ENCODE measurements at regions not wholly inside any gene's neighbourhood (a gene's known extent, or its start where the extent isn't known, plus 50 kb on each side); places are given as distances from the start of the nearest gene placed in this dataset.

DNA sequence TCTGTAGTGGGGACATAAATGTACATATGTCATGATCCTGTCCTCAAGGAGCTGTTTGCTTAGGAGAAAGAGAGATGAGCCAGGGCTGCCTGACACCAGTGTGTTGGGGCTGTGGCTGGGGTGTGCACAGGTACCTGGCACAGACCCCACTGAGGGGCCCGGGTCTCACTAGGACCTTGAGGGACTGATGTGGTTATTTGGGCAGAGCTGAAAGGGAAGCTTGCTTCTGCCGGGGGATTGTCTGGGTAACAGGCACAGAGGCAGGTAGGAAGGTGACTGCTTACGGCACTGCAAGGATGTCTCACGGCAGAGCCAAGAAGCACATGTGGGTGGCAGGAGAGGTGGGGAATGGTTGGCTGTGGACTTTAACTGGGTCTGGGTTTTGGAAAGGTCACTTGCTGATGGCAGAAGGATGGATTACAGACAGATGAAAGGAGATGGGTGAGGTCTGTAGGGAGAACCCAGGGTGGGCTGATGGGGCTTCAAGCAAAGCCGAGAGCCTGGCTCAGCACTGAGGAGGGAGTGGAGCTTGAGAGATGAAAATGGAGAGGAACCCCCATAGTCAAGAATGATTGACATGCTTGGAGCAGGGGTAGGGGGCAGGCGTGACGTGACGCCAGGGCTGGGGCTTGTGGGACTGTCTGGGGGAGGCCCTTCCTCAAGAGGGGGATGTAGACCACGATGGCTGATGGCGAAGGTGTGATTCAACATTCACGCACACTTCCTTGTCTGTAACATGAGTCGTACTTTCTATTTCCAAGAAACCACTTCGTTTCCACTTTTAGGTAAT lies 207.7 kb upstream of the SHH start:
- Histone ChIP-seq H3K4me1 (ENCODE audit: insufficient read depth, low read length) (no peaks in the 10 kb centered on the region), H3K27me3 (ENCODE audit: insufficient read depth, low read length) (no peaks in the 10 kb centered on the region), H3K27ac (ENCODE audit: low read depth, low read length) (no peak overlapping the region), H3K9me3 (ENCODE audit: control insufficient read depth in 1 of 2, low read length in 2 of 2) (no peaks in the 10 kb centered on the region), H3K36me3 (ENCODE audit: insufficient read depth, low read length) (no peaks in the 10 kb centered on the region), H3K4me3 (ENCODE audit: low read length in 2 of 2) (no peak overlapping the region)
- Mint-ChIP-seq H3K27me3 (peaks cover 2 to 3% of the 10 kb centered on the region in 2 donors), H3K4me3 (no peak overlapping the region), H3K36me3 (no peaks in the 10 kb centered on the region), H3K4me1 (no peaks in the 10 kb centered on the region), H3K9me3 (peaks cover 0 to 9% (median 0%) of the 10 kb centered on the region in 8 donors), H3K27ac (no peak overlapping the region)
- intact Hi-C loops (cut with micrococcal nuclease) = no loop called here
- ChIA-PET CTCF (ENCODE audit: partially characterized antibody) (no interaction called here), POLR2A (ENCODE audit: partially characterized antibody) (no interaction called here)
- DNase-seq = no peak

DNA sequence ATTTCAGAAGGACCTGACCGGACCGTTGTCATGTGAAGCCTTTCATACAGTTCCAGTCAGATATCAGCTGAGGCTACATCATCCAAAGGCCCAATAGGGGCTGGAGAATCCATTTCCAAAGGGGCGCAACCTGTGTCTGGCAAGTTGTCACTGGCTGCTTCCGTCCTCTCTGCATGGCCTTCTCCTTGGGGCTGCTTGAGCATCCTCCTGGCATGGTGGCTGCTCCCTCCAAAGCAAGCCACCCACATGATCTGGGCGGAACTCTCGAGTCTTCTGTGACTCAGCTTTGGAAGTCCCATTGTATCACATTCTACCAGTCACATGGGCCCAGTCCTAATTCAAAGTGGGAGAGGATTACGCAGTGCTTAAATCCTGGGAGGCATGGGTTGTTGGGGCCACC lies 207.0 kb upstream of the SHH start:
- H3K4me3 Mint-ChIP-seq = no peak overlapping the region
- peaks cover 2 to 3% of the 10 kb centered on the region in 2 donors for H3K27me3 Mint-ChIP-seq
- intact Hi-C loops (cut with micrococcal nuclease) = no loop called here
- no peaks in the 10 kb centered on the region for H3K36me3 Mint-ChIP-seq
- CTCF ChIA-PET (ENCODE audit: partially characterized antibody) = no interaction called here
- peaks cover 0 to 10% (median 0%) of the 10 kb centered on the region in 8 donors for H3K9me3 Mint-ChIP-seq
- H3K36me3 ChIP-seq (ENCODE audit: insufficient read depth, low read length) = no peaks in the 10 kb centered on the region
- no peaks in the 10 kb centered on the region for H3K9me3 ChIP-seq (ENCODE audit: control insufficient read depth in 1 of 2, low read length in 2 of 2)
- H3K27ac ChIP-seq (ENCODE audit: low read depth, low read length) = no peak overlapping the region
- POLR2A ChIA-PET (ENCODE audit: partially characterized antibody) = no interaction called here
- H3K27ac Mint-ChIP-seq = no peak overlapping the region
- no peaks in the 10 kb centered on the region for H3K27me3 ChIP-seq (ENCODE audit: insufficient read depth, low read length)
- no peak overlapping the region for H3K4me3 ChIP-seq (ENCODE audit: low read length in 2 of 2)
- no peak for DNase-seq
- no peaks in the 10 kb centered on the region for H3K4me1 ChIP-seq (ENCODE audit: insufficient read depth, low read length)
- H3K4me1 Mint-ChIP-seq = no peaks in the 10 kb centered on the region

DNA sequence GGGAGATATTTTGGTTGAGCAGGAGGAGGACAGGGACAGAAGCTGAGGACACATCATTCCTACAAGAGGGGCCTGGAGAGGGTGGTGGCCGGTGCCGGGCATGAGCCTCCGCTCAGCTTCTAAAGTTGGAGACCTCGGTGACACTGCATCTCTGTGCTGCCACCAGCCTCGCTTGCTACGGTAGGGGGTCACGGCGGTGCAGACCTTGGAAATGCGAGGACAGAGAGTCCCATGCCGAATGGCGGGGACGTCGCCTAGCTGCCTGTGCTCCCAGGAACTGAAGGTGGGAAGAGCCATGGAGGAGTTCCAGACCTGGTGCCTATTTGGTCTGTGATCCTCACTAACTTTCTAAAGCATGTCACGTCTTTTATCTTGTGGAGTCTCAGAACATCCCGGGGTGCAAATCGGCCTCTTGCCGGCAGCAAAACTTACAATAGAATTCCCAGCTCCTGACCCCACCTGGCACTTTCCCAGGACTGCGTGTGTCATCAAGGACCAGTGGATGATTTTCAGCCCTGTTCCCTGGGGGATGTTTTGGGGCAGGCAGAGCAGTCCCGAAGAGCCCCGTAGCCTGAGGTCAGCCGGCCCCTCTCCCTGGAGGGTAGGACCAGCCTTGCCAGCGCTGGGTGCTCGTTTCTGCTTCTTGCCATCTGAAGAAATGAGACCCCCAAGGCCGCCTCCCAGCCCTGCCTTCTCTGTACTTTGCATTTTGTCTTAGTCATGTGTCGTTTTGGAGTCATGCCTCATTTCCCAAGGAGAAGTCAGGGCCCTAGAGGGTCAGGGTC lies 205.8 kb upstream of the SHH start:
- intact Hi-C loops (cut with micrococcal nuclease) = no loop called here
- no peak overlapping the region for H3K27ac ChIP-seq (ENCODE audit: low read depth, low read length)
- H3K36me3 ChIP-seq (ENCODE audit: insufficient read depth, low read length) = no peaks in the 10 kb centered on the region
- DNase-seq = no peak
- Mint-ChIP-seq H3K9me3 (peaks cover 0 to 15% (median 5%) of the 10 kb centered on the region in 8 donors), H3K27me3 (peaks cover 3% of the 10 kb centered on the region in 2 donors), H3K4me3 (no peak overlapping the region), H3K27ac (no peak overlapping the region), H3K36me3 (no peaks in the 10 kb centered on the region), H3K4me1 (no peaks in the 10 kb centered on the region)
- H3K27me3 ChIP-seq (ENCODE audit: insufficient read depth, low read length) = no peaks in the 10 kb centered on the region
- ChIA-PET POLR2A (ENCODE audit: partially characterized antibody) (no interaction called here), CTCF (ENCODE audit: partially characterized antibody) (no interaction called here)
- H3K4me1 ChIP-seq (ENCODE audit: insufficient read depth, low read length) = no peaks in the 10 kb centered on the region
- H3K4me3 ChIP-seq (ENCODE audit: low read length in 2 of 2) = no peak overlapping the region
- no peaks in the 10 kb centered on the region for H3K9me3 ChIP-seq (ENCODE audit: control insufficient read depth in 1 of 2, low read length in 2 of 2)

DNA sequence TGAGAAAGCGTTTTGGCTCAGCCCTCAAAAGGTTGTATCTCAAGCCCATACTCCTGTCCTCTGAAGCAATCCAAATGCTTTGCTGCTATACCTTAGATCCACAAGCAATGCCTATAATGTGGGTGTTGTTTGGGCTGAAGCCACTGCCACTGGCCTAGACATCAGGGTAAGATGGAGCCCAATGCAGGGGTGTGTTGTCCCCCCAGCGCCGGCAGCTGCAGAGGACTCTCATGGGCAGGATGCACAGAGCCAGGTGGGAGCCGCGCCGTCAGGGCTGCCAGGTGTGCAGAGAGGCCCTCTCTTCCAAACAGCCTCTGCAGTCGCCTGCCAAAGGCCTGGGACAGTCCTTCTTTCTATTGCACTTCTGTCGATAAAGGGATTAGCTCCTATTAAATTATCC lies 205.2 kb upstream of the SHH start:
- Mint-ChIP-seq H3K4me3 (no peak overlapping the region), H3K36me3 (no peaks in the 10 kb centered on the region), H3K27me3 (peaks cover 3% of the 10 kb centered on the region in 2 donors), H3K27ac (no peak overlapping the region), H3K4me1 (no peaks in the 10 kb centered on the region), H3K9me3 (peaks cover 0 to 15% (median 5%) of the 10 kb centered on the region in 8 donors)
- ChIA-PET CTCF (ENCODE audit: partially characterized antibody) (no interaction called here), POLR2A (ENCODE audit: partially characterized antibody) (no interaction called here)
- no peak overlapping the region for H3K4me3 ChIP-seq (ENCODE audit: low read length in 2 of 2)
- no peaks in the 10 kb centered on the region for H3K27me3 ChIP-seq (ENCODE audit: insufficient read depth, low read length)
- intact Hi-C loops (cut with micrococcal nuclease) = no loop called here
- no peaks in the 10 kb centered on the region for H3K9me3 ChIP-seq (ENCODE audit: control insufficient read depth in 1 of 2, low read length in 2 of 2)
- no peaks in the 10 kb centered on the region for H3K36me3 ChIP-seq (ENCODE audit: insufficient read depth, low read length)
- no peak overlapping the region for H3K27ac ChIP-seq (ENCODE audit: low read depth, low read length)
- no peaks in the 10 kb centered on the region for H3K4me1 ChIP-seq (ENCODE audit: insufficient read depth, low read length)
- DNase-seq = no peak

DNA sequence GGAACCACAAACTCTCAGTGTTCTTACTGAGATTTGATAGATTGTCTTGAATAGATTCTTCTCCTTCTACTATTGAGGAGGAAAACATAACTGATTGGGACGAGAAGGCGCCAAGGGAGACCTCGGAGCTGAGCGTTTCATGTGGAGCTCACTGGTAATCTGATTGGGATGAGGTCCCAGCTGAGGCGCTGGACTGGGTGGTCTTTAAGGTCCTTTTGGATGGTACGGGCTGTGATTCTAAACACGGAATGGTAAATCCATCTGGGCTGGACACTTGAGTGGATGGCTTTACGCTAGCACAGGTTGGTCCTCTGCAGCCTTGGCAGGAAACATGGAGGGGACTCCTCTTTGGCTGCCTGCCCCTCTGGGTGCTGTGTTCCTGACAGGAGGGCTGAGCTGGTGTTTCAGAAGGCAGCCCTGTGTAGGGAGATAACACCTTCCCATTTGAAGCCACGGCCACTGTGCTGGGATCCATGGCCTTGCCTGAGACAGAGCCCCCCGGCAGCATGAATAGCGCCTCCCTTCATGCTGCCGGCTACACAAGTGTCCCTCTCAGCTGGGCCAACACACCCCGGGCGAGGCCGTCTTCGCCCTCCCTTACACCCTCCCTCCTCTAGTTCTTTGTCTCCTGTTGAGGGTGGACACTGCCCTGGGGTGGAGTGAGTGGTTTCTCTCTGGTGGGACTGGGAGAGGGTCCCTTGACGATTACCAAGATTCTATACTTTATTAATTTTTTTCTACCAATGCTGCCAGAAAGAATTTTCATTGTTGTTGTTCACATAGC lies 203.2 kb upstream of the SHH start:
- no peak overlapping the region for H3K4me3 ChIP-seq (ENCODE audit: low read length in 2 of 2)
- no peaks in the 10 kb centered on the region for H3K27me3 ChIP-seq (ENCODE audit: insufficient read depth, low read length)
- CTCF ChIA-PET (ENCODE audit: partially characterized antibody) = no interaction called here
- Mint-ChIP-seq H3K4me1 (no peaks in the 10 kb centered on the region), H3K9me3 (peaks cover 0 to 16% (median 6%) of the 10 kb centered on the region in 8 donors), H3K4me3 (no peak overlapping the region), H3K27ac (no peak overlapping the region), H3K27me3 (peaks cover 3% of the 10 kb centered on the region in 2 donors), H3K36me3 (no peaks in the 10 kb centered on the region)
- no peak overlapping the region for H3K27ac ChIP-seq (ENCODE audit: low read depth, low read length)
- DNase-seq = no peak
- POLR2A ChIA-PET (ENCODE audit: partially characterized antibody) = no interaction called here
- no peaks in the 10 kb centered on the region for H3K9me3 ChIP-seq (ENCODE audit: control insufficient read depth in 1 of 2, low read length in 2 of 2)
- intact Hi-C loops (cut with micrococcal nuclease) = no loop called here
- no peaks in the 10 kb centered on the region for H3K36me3 ChIP-seq (ENCODE audit: insufficient read depth, low read length)
- no peaks in the 10 kb centered on the region for H3K4me1 ChIP-seq (ENCODE audit: insufficient read depth, low read length)

DNA sequence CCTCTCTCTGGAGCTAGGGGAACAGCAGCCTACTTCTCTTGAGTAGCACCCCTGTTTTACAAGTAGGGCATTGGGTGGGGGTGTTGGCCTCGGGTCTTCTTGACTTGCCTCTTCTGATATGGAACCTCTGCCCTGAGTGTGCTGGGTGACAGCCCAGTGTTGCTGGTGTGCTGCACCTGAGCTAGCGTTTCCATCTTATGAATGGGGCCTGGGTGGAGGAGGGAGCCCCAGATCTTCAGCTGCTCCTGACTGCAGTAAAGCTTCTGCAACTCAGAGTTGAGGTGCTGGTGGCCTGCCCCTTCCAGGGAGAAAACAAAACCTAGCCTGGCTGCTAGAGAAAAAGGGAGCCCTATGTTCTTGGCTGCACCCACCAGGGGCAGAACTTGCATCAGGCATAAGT lies 202.5 kb upstream of the SHH start:
- no peaks in the 10 kb centered on the region for H3K4me1 ChIP-seq (ENCODE audit: insufficient read depth, low read length)
- no peak overlapping the region for H3K27ac ChIP-seq (ENCODE audit: low read depth, low read length)
- Mint-ChIP-seq H3K4me3 (no peak overlapping the region), H3K4me1 (no peaks in the 10 kb centered on the region), H3K36me3 (no peaks in the 10 kb centered on the region), H3K9me3 (peaks cover 0 to 17% (median 8%) of the 10 kb centered on the region in 8 donors), H3K27me3 (peaks cover 3% of the 10 kb centered on the region in 2 donors), H3K27ac (no peak overlapping the region)
- POLR2A ChIA-PET (ENCODE audit: partially characterized antibody) = no interaction called here
- DNase-seq = no peak
- CTCF ChIA-PET (ENCODE audit: partially characterized antibody) = interaction anchor here (1.4 kb wide), 1 partner anchor 10 kb away, joined by 3 read pairs; no protein-coding TSS in a partner anchor
- no peaks in the 10 kb centered on the region for H3K27me3 ChIP-seq (ENCODE audit: insufficient read depth, low read length)
- H3K36me3 ChIP-seq (ENCODE audit: insufficient read depth, low read length) = no peaks in the 10 kb centered on the region
- H3K4me3 ChIP-seq (ENCODE audit: low read length in 2 of 2) = no peak overlapping the region
- H3K9me3 ChIP-seq (ENCODE audit: control insufficient read depth in 1 of 2, low read length in 2 of 2) = no peaks in the 10 kb centered on the region
- intact Hi-C loops (cut with micrococcal nuclease) = no loop called here

DNA sequence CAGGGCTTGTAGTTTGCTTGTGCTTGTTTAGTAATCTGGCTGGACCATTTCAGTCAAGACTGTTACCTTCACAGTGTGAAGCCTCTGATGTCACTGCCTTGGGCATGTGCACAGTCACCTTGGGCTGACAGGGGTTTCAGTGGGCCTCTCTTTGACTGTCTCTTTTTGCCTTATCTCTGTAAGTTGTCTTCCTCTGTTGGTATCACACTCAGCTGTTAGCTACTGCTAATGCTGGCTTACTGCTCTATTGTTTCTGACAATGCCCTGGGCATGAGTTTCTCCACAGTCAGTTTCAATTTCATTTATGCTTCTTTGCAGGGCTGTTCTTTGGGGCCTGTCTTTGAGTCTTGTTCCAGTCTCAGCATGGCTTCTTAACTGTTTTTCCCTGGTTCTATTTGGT lies 201.9 kb upstream of the SHH start:
- Histone ChIP-seq H3K27ac (ENCODE audit: low read depth, low read length) (no peak overlapping the region), H3K4me3 (ENCODE audit: low read length in 2 of 2) (no peak overlapping the region), H3K4me1 (ENCODE audit: insufficient read depth, low read length) (no peaks in the 10 kb centered on the region), H3K9me3 (ENCODE audit: control insufficient read depth in 1 of 2, low read length in 2 of 2) (no peaks in the 10 kb centered on the region), H3K36me3 (ENCODE audit: insufficient read depth, low read length) (no peaks in the 10 kb centered on the region), H3K27me3 (ENCODE audit: insufficient read depth, low read length) (no peaks in the 10 kb centered on the region)
- Mint-ChIP-seq H3K4me3 (no peak overlapping the region), H3K4me1 (no peaks in the 10 kb centered on the region), H3K27me3 (peaks cover 1 to 3% of the 10 kb centered on the region in 2 donors), H3K9me3 (peaks cover 0 to 17% (median 9%) of the 10 kb centered on the region in 8 donors), H3K36me3 (no peaks in the 10 kb centered on the region), H3K27ac (no peak overlapping the region)
- intact Hi-C loops (cut with micrococcal nuclease) = no loop called here
- CTCF ChIA-PET (ENCODE audit: partially characterized antibody) = interaction anchor here (1.4 kb wide), 1 partner anchor 10 kb away, joined by 3 read pairs; no protein-coding TSS in a partner anchor
- POLR2A ChIA-PET (ENCODE audit: partially characterized antibody) = no interaction called here
- DNase-seq = no peak

All from CD4-positive, alpha-beta memory T cell (primary cell).